T-helper 2 cell treated with Interferon-gamma antibody and Interleukin-4, amounts not matched to agents 100 ng/mL and 5 ng/mL, for 36 hours (primary cell): ENCODE measurements at regions not wholly inside any gene's neighbourhood (a gene's known extent, or its start where the extent isn't known, plus 50 kb on each side); places are given as distances from the start of the nearest gene placed in this dataset.
"Not testable (repeated sequence)": the region's sequence is repeated elsewhere in the genome, so short reads cannot be mapped to it uniquely, and the experiment has no call there.

Source experiments
- intact Hi-C: fragments of 100-400 bp; cut with micrococcal nuclease; formaldehyde crosslinking; loops from one replicate; pipeline ENCODE4 v1.15.1; 2023

DNA sequence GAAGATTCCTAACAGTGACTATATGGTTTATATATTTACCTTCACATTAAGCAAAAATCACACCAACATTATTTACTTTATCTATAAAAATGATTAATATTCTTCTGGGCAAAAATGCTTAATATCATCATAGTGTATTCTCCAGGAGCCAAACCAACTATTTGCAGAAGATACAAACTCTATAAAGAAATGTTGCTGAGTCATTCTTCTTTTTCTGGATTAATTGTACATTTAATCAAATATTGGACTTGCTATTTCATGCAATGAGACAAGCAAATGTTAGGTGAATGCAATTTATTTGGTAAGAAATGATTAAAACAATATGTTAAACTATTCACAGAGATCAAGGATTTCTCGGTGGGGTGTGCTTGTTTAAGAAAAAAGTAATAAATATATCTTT, 1075.8 kb downstream of the PCDH9 start:
- intact Hi-C loops = no loop called here

- intact Hi-C loops = no loop called here
Measured at GRCh38 chr13:66152596-66152995, 1077.5 kb downstream of the PCDH9 start.

GRCh38 chr13:66144357-66144756, 1085.8 kb downstream of the PCDH9 start:
- intact Hi-C loops = not testable (repeated sequence)

DNA sequence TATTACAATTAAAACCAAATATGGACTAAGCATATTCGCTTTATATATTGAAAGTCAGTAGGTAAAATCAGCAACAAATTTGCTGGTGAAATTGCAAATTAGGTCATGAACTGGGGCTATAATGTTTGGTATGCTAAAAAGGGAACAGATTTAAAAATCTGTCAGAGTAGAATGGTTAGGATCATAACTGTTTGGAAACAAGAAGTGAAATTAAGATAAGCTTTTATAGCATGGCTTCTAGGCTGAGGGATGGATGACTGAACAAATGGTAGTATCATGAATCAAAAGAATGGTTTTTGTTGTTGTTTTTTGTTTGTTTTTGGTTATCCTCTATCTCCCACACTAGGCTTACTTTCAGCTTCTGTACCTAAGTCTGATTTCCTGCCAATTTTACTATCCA, 1090.4 kb downstream of the PCDH9 start:
- intact Hi-C loops = no loop called here

DNA sequence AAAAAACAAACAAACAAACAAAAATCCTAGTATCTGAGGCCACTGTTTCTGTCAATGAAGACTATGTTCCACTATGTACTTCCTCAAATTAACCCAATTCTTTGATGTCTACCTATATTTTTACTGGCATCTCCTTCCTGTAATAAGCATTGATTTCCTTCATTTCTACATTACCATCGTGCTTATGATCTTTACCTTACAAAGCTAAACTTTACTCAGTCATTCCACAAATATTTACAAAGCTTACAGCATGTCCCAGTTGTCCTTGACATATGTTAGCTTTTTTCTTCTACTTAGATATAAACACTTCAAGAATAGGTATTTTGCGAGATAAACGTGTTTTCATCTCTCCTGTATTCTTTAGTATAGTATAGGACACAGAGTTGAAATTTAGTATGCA, 1090.9 kb downstream of the PCDH9 start:
- intact Hi-C loops = no loop called here

- intact Hi-C loops = no loop called here
Measured at GRCh38 chr13:66138172-66138811, 1091.8 kb downstream of the PCDH9 start.

- intact Hi-C loops = no loop called here
Measured at GRCh38 chr13:66137384-66137783, 1092.8 kb downstream of the PCDH9 start.

DNA sequence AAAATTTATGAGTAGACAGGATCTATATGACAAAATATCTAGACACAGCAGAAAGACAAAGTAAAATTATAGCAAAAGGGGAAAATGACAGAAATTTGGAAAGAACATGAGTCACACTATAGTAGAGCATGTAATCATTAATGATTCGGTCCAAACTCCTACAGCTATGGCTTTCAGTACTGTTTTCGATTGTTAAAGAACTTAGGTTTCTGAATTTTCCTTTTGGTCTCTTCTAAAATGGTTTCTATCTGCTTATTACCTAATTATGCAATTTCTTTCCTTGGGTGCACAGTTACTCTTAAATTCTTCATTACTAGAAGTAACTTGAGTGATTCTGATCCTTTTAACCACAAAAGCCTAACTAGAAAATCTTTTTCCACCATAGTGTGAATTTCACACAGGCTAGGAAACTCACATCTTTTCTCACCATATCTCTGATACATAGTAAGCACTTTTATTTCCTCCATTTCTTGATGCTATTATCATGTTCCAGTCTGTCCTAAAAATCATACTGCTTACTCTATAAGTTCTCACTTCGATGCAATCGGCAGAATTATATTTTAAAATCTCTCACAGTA, 1101.4 kb downstream of the PCDH9 start:
- intact Hi-C loops = no loop called here

GRCh38 chr13:66128201-66128600, 1101.9 kb downstream of the PCDH9 start:
- intact Hi-C loops = no loop called here

DNA sequence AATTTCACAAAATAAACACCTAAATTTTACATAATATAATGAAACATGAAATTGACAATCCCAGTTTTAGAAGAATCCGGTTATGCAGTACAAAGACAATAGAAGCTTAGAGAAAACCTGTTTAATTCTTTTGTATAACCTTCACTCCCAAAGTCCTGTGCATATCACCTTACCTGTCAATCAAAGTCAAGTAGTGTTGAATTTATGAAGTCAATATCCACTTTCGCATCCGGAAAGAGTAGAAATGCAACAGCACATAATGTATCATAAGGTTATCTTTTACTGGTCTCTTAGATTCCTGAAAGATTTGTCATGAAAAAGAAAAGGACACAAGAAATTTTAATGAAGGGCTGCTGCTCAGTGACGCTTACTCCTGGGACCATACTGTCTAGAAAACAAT, 1112.6 kb downstream of the PCDH9 start:
- intact Hi-C loops = no loop called here

DNA sequence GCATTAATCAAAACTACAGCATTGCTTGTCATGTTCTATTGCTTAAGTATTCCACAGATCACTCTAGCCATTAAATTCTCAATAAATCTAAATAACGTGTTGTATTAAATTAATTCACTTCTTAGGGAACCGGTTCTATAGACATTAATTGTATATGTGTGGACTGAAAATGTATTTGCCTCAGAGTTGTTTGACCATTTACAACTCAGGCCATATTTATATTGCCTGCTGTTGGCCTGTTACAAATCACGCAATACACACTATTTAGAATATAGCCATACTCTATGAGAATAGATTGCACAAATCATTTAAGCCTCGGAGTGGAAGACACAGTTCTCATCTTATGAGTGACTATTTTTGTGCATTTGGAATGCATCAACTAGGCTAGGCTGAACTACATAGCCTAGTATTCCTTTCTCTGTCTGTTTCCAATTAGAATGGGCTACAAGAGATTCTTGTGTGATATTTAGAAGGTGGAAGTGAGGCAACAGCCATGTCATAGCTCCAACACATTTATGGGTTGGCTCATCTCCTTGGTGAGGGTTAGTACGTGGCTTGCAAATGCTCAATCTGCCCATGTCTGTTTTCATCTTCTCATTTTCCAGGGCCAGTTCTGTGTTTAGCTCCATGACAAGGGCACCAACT, 1116.1 kb downstream of the PCDH9 start:
- intact Hi-C loops = no loop called here

- intact Hi-C loops = no loop called here
Measured at GRCh38 chr13:66111628-66112027, 1118.5 kb downstream of the PCDH9 start.

GRCh38 chr13:66106246-66106645, 1123.9 kb downstream of the PCDH9 start:
- intact Hi-C loops = no loop called here

DNA sequence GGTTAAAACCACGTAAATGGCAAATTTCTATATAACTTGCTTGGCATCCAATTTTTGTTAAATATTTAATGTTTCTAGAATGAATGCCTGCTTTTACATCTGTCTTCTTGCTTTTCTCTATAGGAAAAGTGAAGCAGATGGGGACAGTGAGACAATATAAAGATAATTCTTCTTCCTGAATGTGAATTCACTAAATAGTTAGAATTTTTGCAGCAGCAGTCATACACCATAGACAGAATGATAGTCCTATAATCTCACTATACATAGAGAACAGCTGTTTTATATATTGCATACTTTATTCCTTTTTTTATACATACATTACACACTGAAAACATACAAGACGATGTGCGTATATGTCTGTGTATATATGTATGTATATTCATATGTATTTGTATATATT, 1127.3 kb downstream of the PCDH9 start:
- intact Hi-C loops = no loop called here

GRCh38 chr13:66099825-66100224, 1130.3 kb downstream of the PCDH9 start:
- intact Hi-C loops = no loop called here

DNA sequence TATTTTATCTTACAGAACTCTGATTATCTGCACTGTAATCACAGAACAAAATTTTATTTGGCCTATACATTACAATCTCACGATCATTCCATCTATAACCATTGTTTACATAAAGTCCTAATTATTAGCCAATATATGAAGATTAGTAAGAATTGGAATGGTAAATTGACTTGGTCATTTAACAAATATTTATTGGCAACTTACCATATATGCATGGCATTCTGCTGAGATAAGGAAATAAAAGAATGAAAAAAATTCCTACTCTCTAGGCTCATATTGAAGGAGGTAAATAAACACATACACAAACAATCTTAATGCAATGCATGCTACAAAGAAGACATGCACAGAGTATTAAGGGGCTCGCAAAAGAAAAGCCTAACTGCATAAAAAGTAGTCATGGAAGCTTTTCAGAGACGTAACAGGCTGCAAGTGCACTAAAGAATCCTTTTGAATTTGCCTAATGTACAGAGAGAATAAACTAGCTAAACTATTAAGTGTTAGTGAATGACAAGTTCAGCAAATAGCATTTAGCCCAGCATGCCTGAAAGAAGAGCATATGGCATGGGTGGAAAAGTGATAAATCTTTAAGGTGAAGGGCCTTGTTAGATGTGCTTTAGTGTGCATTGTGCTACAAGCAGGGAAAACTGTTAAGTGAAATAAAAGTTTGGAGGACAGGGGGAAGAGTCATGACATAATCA, 1131.1 kb downstream of the PCDH9 start:
- intact Hi-C loops = no loop called here

DNA sequence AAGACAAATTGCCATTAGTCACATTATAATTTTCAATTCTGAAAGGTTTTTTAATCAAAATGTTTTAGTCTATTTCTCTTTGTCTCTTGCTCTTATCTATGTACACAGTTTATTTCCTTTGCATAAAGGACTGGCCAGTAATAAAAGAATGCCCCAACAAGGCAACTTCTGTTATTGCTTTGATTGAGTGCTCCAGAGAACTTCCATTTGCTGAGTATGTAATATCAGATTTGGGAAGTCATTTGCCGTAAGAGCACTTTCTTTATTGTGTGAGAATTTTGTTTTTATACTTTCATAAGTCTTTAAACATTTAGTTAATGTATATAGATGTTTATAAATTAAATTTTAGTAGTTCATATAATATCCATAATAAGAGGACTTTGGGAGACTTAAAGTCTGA, 1140.4 kb downstream of the PCDH9 start:
- intact Hi-C loops = no loop called here

DNA sequence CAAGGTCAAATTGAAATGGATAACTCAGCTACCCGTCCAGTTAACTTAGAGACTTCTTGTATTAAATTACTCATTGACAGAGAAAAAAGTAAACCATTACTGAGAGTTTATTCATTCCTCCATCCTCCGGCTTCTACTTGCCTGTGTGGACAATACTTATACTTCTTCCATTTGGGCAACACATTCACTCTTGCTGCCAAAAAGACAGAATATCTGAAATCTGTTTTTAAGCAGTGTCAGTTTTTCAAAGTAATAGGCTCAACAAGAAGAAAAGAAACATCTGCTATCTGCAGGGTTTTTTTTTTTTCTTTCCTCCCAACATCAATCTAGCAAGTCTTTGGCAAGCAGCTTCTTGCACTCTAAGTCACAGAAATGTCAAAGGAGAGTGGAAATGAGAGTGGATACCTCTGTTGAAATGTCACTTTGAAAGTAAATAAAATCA, 1142.8 kb downstream of the PCDH9 start:
- intact Hi-C loops = no loop called here

- intact Hi-C loops = no loop called here
Measured at GRCh38 chr13:66077132-66077689, 1152.9 kb downstream of the PCDH9 start.

- intact Hi-C loops = no loop called here
Measured at GRCh38 chr13:66076417-66076816, 1153.7 kb downstream of the PCDH9 start.

DNA sequence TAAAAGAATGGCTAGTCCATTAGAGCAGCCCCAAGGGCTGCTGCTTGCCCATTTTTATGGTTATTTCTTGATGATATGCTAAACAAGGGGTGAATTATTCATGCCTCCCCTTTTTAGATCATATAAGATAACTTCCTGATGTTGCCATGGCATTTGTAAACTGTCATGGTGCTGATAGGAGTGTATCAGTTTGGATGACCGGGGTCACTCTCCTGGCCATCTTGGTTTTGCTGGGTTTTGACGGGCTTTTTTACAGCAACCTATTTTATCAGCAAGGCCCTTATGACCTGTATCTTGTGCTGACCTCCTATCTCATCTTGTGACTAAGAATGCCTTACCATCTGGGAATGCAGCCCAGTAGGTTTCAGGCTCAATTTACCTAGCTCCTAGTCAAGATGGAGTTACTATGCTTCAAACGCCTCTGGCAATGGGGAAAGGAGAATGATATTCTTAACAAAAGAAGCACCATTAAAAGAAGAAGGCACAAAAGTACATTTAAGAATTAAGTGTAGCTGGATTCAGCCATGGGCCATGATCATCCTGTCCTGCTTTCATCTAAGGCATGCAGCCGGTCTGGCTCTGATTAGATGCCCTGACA, 1156.0 kb downstream of the PCDH9 start:
- intact Hi-C loops = no loop called here

- intact Hi-C loops = not testable (repeated sequence)
Measured at GRCh38 chr13:66072097-66072496, 1158.0 kb downstream of the PCDH9 start.
